Upper lobe of left lung (tissue), 6 donors: ENCODE measurements at regions not wholly inside any gene's neighbourhood (a gene's known extent, or its start where the extent isn't known, plus 50 kb on each side); places are given as distances from the start of the nearest gene placed in this dataset.

ENCODE experiments used
- ATAC-seq, 2 donors: fragments of 200-7000 bp; cut with Tn5 transposase; one replicate each; pipeline ENCODE4 v1.9.1; 2022; ENCODE audit warnings: mild to moderate bottlenecking in 2 of 2, moderate library complexity in 2 of 2; ENCODE audit not compliant: low FRiP score in 2 of 2
- DNase-seq, 2 donors: peaks; one replicate each; pipeline ENCODE4 v3.0.0-alpha.2; 2019 to 2020
- H3K27ac ChIP-seq, 4 donors: fragments of 200-600 bp; sonication (generic); one replicate each; pipeline ENCODE4 v1.5.1; 2016 to 2019
- H3K27me3 ChIP-seq, 4 donors: fragments of 200-600 bp; sonication (generic); one replicate each; pipeline ENCODE4 v1.5.1; 2017 to 2019
- H3K36me3 ChIP-seq, 4 donors: fragments of 200-600 bp; sonication (generic); one replicate each; pipeline ENCODE4 v1.5.1; 2016 to 2019
- H3K4me1 ChIP-seq, 4 donors: fragments of 200-600 bp; sonication (generic); one replicate each; pipeline ENCODE4 v1.5.1; 2018 to 2019
- H3K4me3 ChIP-seq, 4 donors: fragments of 200-600 bp; sonication (generic); one replicate each; pipeline ENCODE4 v1.5.1; 2017 to 2019; ENCODE audit warnings: mild to moderate bottlenecking in 2 of 4, moderate library complexity in 1 of 4
- H3K9me3 ChIP-seq, 4 donors: fragments of 200-600 bp; sonication (generic); one replicate each; pipeline ENCODE4 v1.5.1; 2018 to 2019
- EP300 ChIP-seq, 4 donors: sonication (generic); formaldehyde crosslinking; IDR thresholded peaks; one replicate each; pipeline ENCODE4 v1.5.1; 2017; ENCODE audit warnings: antibody characterized with exemption in 4 of 4, control low read depth in 2 of 4
- POLR2A ChIP-seq, 4 donors: fragments of 450-650 bp; IDR thresholded peaks; one replicate each; pipeline ENCODE4 v1.5.1; 2016 to 2017; ENCODE audit warnings: antibody characterized with exemption in 4 of 4, mild to moderate bottlenecking in 2 of 4
- POLR2AphosphoS5 ChIP-seq, 2 donors: sonication (generic); formaldehyde crosslinking; IDR thresholded peaks; one replicate each; pipeline ENCODE4 v1.5.1; 2017; ENCODE audit warnings: antibody characterized with exemption in 2 of 2
- WGBS, 2 donors: methylation state at CpG; one replicate each; pipeline ENCODE4 v1.1.5; 2017 to 2018; 5-methylcytosine and 5-hydroxymethylcytosine counted together
- TF ChIP-seq, protein P1 (sequence below), 6 experiments: fragments of 450-650 bp in 4 of 6; fragments of 200-600 bp in 2 of 6; sonication (generic) in 2 of 6; IDR thresholded peaks; one replicate each; pipeline ENCODE4 v1.5.1; 2016 to 2019; ENCODE audit warnings: antibody characterized with exemption in 6 of 6
- donor health status: DM: no; HTN: no; CAD: no; lungs with moderate emphysema.
- donor health status: DM: no; HTN: yes; CAD: no; lungs with severe emphysema.

DNA sequence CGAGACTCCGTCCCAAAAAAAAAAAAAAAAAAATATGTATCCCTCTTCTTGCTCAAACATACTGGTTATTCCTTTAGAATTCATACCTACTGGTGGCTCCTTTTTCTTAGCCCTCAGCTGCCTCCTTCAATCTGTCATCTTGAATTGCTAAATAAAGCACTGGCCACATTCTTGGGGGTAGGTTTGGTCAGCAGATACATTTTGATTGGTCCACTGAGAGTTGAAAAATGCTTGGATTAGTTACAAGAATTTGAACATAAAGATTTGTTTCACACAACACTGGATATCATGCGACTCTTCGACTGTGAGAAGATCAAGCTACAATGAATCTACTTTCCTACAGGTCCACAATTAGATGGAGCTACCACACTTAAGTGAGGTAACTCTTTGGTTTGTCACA, 906.1 kb upstream of the SLC39A10 start:
- WGBS, 2 donors: 94 to 95% methylated on average over 2 to 4 of the region's 4 CpGs
- Histone ChIP-seq H3K9me3 (no peaks in the 10 kb centered on the region), H3K27ac (no peak overlapping the region), H3K4me1 (no peaks in the 10 kb centered on the region), H3K4me3 (no peak overlapping the region), H3K27me3 (no peaks in the 10 kb centered on the region), H3K36me3 (no peaks in the 10 kb centered on the region)
- DNase-seq (no peak), ATAC-seq (no peak)
- TF ChIP-seq POLR2AphosphoS5 (IDR thresholded peaks at IDR 0.05) (no peak), EP300 (IDR thresholded peaks at IDR 0.05) (no peak)
- TF ChIP-seq, protein P1, sequence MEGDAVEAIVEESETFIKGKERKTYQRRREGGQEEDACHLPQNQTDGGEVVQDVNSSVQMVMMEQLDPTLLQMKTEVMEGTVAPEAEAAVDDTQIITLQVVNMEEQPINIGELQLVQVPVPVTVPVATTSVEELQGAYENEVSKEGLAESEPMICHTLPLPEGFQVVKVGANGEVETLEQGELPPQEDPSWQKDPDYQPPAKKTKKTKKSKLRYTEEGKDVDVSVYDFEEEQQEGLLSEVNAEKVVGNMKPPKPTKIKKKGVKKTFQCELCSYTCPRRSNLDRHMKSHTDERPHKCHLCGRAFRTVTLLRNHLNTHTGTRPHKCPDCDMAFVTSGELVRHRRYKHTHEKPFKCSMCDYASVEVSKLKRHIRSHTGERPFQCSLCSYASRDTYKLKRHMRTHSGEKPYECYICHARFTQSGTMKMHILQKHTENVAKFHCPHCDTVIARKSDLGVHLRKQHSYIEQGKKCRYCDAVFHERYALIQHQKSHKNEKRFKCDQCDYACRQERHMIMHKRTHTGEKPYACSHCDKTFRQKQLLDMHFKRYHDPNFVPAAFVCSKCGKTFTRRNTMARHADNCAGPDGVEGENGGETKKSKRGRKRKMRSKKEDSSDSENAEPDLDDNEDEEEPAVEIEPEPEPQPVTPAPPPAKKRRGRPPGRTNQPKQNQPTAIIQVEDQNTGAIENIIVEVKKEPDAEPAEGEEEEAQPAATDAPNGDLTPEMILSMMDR (IDR thresholded peaks at IDR 0.05): no peak

DNA sequence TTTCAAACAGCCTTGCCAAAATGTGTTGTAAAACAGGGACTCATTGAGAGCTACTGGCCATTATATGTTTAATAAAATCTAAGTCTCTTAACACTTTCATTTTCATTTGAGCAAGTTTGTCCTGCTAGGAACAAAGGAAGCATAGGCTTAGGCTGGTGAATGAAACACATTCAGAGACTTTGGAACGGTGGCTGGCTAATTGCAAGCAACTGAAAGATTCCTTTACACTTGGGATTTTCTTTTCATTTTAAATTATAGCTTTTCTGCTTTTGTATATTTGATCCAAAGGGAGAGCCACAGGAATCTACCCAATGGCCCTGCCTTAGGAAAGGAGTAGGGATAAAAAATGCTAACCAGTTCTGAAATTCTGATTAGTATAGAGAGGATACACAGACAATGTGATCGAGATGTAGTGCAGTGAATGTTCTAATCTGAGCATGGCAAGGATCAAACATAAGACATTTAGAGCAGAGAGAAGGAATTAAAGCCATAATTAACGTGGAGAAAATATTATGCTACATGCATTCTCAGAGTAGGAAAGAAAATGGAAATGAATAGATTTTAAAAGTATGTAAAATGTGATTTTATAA, 911.4 kb upstream of the SLC39A10 start:
- no peak for DNase-seq
- no peaks in the 10 kb centered on the region for H3K36me3 ChIP-seq
- 68 to 70% methylated on average over 3 of the region's 3 CpGs for WGBS, 2 donors
- no peaks in the 10 kb centered on the region for H3K4me1 ChIP-seq
- no peak overlapping the region for H3K27ac ChIP-seq
- ATAC-seq: no peak
- H3K27me3 ChIP-seq: no peaks in the 10 kb centered on the region
- TF ChIP-seq, protein P1 (IDR thresholded peaks at IDR 0.05): no peak
- TF ChIP-seq POLR2AphosphoS5 (IDR thresholded peaks at IDR 0.05) (no peak), EP300 (IDR thresholded peaks at IDR 0.05) (no peak), POLR2A (IDR thresholded peaks at IDR 0.05) (no peak)
- H3K9me3 ChIP-seq: no peaks in the 10 kb centered on the region
- H3K4me3 ChIP-seq: no peak overlapping the region

DNA sequence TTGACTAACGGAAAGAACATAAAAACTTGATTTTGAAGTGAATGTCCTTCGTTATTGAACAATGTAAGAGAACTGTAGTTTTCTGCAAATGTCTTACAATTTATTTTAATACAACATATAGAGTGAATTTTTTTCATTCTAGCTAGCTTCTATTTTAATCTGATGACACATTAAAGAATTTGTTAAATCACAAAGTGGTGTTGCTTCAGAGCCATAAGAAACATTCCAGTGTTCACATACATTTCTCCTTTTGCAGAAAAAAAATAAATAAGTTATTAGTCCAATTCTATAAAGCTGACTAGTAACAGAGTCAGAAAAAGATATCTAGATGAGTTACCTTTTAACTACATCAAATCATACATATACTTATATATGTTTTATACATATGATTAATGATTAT, 914.3 kb upstream of the SLC39A10 start:
- H3K27me3 ChIP-seq: no peaks in the 10 kb centered on the region
- no peaks in the 10 kb centered on the region for H3K4me1 ChIP-seq
- DNase-seq: no peak
- ATAC-seq: no peak
- TF ChIP-seq EP300 (IDR thresholded peaks at IDR 0.05) (no peak), POLR2AphosphoS5 (IDR thresholded peaks at IDR 0.05) (no peak), POLR2A (IDR thresholded peaks at IDR 0.05) (no peak)
- TF ChIP-seq, protein P1 (IDR thresholded peaks at IDR 0.05): no peak
- no peak overlapping the region for H3K27ac ChIP-seq
- H3K9me3 ChIP-seq: no peaks in the 10 kb centered on the region
- H3K4me3 ChIP-seq: no peak overlapping the region
- H3K36me3 ChIP-seq: no peaks in the 10 kb centered on the region
- WGBS, 2 donors: 79 to 91% methylated on average over 2 of the region's 2 CpGs

DNA sequence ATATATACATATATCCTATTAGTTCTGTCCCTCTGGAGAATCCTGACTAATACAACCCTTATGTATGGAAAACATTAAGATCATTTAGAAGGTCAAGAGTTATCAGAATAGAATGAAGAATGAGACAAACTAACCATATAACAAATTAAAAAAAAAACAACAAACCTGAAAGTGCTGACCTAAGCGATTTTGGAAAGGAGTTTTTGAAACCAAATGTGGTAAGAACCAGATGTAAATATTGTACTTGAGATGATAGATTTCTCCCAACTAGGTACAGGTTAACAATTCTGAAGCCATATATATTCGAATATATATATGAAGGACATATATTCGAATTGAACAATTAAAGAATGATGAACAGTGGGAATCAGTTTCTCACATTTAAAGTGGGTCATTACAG, 917.8 kb upstream of the SLC39A10 start:
- ATAC-seq: no peak
- 81 to 84% methylated on average over 3 of the region's 3 CpGs for WGBS, 2 donors
- H3K36me3 ChIP-seq: no peaks in the 10 kb centered on the region
- TF ChIP-seq, protein P1 (IDR thresholded peaks at IDR 0.05): no peak
- TF ChIP-seq POLR2A (IDR thresholded peaks at IDR 0.05): no peak
- no peak for TF ChIP-seq POLR2AphosphoS5 (IDR thresholded peaks at IDR 0.05)
- TF ChIP-seq EP300 (IDR thresholded peaks at IDR 0.05): no peak
- H3K27ac ChIP-seq: no peak overlapping the region
- H3K4me1 ChIP-seq: no peaks in the 10 kb centered on the region
- no peak for DNase-seq
- no peak overlapping the region for H3K4me3 ChIP-seq
- no peaks in the 10 kb centered on the region for H3K9me3 ChIP-seq
- no peaks in the 10 kb centered on the region for H3K27me3 ChIP-seq

DNA sequence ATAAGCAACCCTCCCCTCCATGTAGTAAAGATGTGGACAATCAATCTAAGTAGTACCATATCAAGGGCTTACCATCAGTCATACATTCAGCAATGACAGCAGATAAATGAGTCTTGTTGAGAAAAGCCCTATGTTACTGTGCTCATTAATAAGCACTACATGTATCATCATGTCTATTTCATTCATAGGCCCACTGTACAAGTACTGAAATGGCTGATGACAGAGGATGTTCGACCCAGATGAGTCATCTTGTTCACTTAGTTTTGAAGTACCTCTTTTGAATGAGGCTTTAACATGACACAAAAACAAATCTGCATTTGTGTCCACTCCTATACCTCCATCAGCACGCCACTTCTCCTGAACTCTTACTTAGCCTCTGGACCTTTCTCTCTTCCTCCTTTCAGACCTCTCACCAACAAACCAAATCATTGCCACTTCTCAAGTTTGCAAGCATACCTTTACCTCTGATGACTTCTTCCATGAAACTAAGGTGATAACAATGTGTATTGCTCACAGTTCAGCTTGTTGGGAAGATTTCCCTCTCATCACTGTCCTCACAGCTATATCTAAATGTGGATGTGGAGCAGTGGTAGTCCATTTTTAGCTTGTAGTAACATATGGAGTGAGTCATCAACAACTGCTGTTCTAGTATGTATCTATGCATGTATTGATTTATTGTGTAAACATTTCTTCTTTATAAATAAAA, 921.0 kb upstream of the SLC39A10 start:
- DNase-seq: no peak
- TF ChIP-seq, protein P1 (IDR thresholded peaks at IDR 0.05): no peak
- TF ChIP-seq POLR2AphosphoS5 (IDR thresholded peaks at IDR 0.05): no peak
- no peak for TF ChIP-seq EP300 (IDR thresholded peaks at IDR 0.05)
- no peak for TF ChIP-seq POLR2A (IDR thresholded peaks at IDR 0.05)
- Histone ChIP-seq H3K36me3 (no peaks in the 10 kb centered on the region), H3K27ac (no peak overlapping the region), H3K4me3 (no peak overlapping the region), H3K27me3 (no peaks in the 10 kb centered on the region), H3K9me3 (no peaks in the 10 kb centered on the region), H3K4me1 (no peaks in the 10 kb centered on the region)
- WGBS, 2 donors: 69% methylated on average over 2 of the region's 2 CpGs
- no peak for ATAC-seq
